Skeletal muscle satellite cell (primary cell): ENCODE measurements at regions not wholly inside any gene's neighbourhood (a gene's known extent, or its start where the extent isn't known, plus 50 kb on each side); places are given as distances from the start of the nearest gene placed in this dataset.

Experiments
- H3K27me3 ChIP-seq: 2 replicates; pipeline ENCODE4 v1.7.0; 2013; ENCODE audit warnings: low read length; ENCODE audit not compliant: control insufficient read depth, insufficient read depth
- H3K36me3 ChIP-seq: 2 replicates; pipeline ENCODE4 v1.7.0; 2013; ENCODE audit warnings: mild to moderate bottlenecking, control low read depth, low read length; ENCODE audit not compliant: insufficient read depth
- H3K4me1 ChIP-seq: 2 replicates; pipeline ENCODE4 v1.7.0; 2013; ENCODE audit warnings: low read length; ENCODE audit not compliant: control insufficient read depth, insufficient read depth
- H3K4me2 ChIP-seq: 2 replicates; pipeline ENCODE4 v1.7.0; 2013; ENCODE audit warnings: mild to moderate bottlenecking, low read length
- H3K4me3 ChIP-seq: 2 replicates; pipeline ENCODE4 v1.7.0; 2013; ENCODE audit warnings: low read length
- H3K9ac ChIP-seq: 2 replicates; pipeline ENCODE4 v1.7.0; 2013; ENCODE audit warnings: mild to moderate bottlenecking, low read depth, low read length, moderate library complexity
- H3K9me3 ChIP-seq: replicated peaks from 2 replicates; pipeline ENCODE4 v1.7.0; 2013; ENCODE audit warnings: mild to moderate bottlenecking, control low read depth, low read length

GRCh38 chr10:130547368-130547767 is 411.2 kb downstream of the GLRX3 start:
- Histone ChIP-seq H3K9ac (no peak overlapping the region), H3K36me3 (no peaks in the 10 kb centered on the region), H3K27me3 (no peaks in the 10 kb centered on the region), H3K4me3 (no peak overlapping the region), H3K9me3 (peaks cover 25% of the 10 kb centered on the region), H3K4me1 (no peaks in the 10 kb centered on the region), H3K4me2 (no peak overlapping the region)

- peaks cover 20% of the 10 kb centered on the region for H3K9me3 ChIP-seq
- H3K36me3 ChIP-seq: no peaks in the 10 kb centered on the region
- no peak overlapping the region for H3K9ac ChIP-seq
- H3K4me2 ChIP-seq: no peak overlapping the region
- no peaks in the 10 kb centered on the region for H3K27me3 ChIP-seq
- H3K4me3 ChIP-seq: no peak overlapping the region
- H3K4me1 ChIP-seq: no peaks in the 10 kb centered on the region
Measured at GRCh38 chr10:130550952-130551674, 414.9 kb downstream of the GLRX3 start.

- Histone ChIP-seq H3K4me1 (no peaks in the 10 kb centered on the region), H3K27me3 (no peaks in the 10 kb centered on the region), H3K9me3 (peaks cover 21% of the 10 kb centered on the region), H3K36me3 (no peaks in the 10 kb centered on the region), H3K4me3 (no peak overlapping the region), H3K4me2 (no peak overlapping the region), H3K9ac (no peak overlapping the region)
Measured at GRCh38 chr10:130551676-130552075, 415.5 kb downstream of the GLRX3 start.

DNA sequence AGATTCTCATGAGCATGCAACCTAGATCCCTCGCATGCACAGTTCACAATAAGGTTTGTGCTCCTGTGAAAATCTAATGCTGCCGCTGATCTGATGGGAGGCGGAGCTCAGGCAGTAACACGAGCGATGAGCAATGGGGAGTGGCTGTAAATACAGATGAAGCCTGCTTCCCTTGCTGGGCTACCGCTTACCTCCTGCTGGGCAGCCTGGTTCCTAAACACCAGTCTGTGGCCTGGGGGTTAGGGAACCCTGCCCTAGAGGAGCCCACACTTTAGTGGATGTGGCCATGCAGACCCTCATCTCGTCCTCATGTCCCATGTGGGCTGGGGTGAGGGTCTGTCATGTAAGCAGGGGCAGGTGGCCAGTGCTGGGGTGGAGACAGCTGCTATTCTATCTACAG is 417.6 kb downstream of the GLRX3 start:
- Histone ChIP-seq H3K4me1 (no peaks in the 10 kb centered on the region), H3K9ac (no peak overlapping the region), H3K27me3 (no peaks in the 10 kb centered on the region), H3K36me3 (no peaks in the 10 kb centered on the region), H3K4me3 (no peak overlapping the region), H3K9me3 (peaks cover 17% of the 10 kb centered on the region), H3K4me2 (no peak overlapping the region)

DNA sequence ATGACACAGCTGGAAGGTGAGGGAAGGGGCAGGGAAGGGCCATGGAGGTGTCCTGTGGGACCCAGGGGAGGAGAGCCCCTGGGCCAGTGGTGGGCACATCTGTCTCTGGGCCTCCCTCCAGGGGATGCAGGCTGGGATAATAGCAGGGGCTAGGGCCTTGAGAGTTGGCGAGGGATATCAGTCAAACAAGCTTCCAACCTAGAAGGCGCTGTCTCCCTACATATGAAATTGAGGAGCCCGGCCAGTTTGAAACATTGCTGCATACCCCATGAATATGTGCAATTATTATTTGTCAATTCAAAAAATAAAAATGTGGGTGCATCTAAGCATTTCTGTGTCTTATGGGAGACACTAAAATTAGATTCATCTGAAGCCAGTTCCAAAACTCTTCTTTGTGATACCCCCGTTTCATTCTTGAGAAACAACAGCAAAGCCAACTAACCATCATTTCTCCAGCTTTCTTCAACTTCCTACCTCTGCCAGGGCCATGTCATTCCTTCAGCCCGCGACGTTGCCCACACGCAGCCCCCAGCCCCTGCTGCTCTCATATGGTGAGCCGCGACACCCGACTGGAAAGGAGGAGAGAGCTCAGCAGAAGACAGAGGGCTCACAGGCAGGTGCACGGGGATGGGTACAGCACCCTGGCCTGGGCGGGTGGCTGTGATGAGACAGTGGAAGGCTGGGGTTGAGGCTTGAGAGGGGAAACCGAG is 418.7 kb downstream of the GLRX3 start:
- H3K4me1 ChIP-seq: no peaks in the 10 kb centered on the region
- peaks cover 14% of the 10 kb centered on the region for H3K9me3 ChIP-seq
- no peaks in the 10 kb centered on the region for H3K36me3 ChIP-seq
- H3K4me2 ChIP-seq: no peak overlapping the region
- H3K9ac ChIP-seq: no peak overlapping the region
- H3K27me3 ChIP-seq: no peaks in the 10 kb centered on the region
- H3K4me3 ChIP-seq: no peak overlapping the region

- peaks cover 18% of the 10 kb centered on the region for H3K9me3 ChIP-seq
- H3K27me3 ChIP-seq: no peaks in the 10 kb centered on the region
- no peaks in the 10 kb centered on the region for H3K4me1 ChIP-seq
- H3K9ac ChIP-seq: no peak overlapping the region
- no peak overlapping the region for H3K4me3 ChIP-seq
- H3K36me3 ChIP-seq: no peaks in the 10 kb centered on the region
- no peak overlapping the region for H3K4me2 ChIP-seq
Measured at GRCh38 chr10:130555411-130555750, 419.2 kb downstream of the GLRX3 start.

DNA sequence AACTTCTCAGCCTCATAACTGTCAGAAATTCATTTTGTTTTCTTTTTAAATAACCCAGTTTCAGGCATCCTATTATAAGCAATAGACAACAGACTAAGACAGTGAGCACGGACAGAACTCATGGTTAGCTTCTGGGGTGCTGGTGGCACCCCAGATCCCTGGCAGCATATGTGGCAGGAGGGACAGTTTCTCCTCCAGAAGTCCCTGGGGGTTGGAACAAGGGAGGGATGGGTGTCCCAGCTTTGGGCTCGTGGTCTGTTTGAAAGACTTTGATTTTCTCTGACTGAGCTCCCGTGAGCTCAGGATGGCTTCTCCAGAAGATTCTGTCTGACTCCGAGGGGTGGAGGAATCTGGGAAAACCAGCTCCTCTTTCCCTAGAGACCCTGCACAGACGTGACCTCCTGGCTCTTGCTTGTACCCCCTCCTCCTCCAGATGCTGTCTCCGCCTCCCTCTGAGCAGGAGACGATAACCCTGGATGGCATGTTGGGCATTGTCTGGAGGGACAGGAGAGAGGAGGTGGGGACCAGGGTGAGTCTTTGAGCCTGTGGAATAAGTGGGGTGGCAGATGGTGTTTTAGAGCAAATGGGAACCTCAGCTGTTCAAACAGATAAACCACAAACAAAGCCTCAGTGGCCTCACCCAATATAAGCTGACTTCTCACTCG is 421.1 kb downstream of the GLRX3 start:
- Histone ChIP-seq H3K4me1 (no peaks in the 10 kb centered on the region), H3K4me2 (no peak overlapping the region), H3K9ac (no peak overlapping the region), H3K27me3 (no peaks in the 10 kb centered on the region), H3K4me3 (no peak overlapping the region), H3K9me3 (peaks cover 17% of the 10 kb centered on the region), H3K36me3 (no peaks in the 10 kb centered on the region)

GRCh38 chr10:130558746-130559546 is 422.8 kb downstream of the GLRX3 start:
- no peak overlapping the region for H3K4me3 ChIP-seq

DNA sequence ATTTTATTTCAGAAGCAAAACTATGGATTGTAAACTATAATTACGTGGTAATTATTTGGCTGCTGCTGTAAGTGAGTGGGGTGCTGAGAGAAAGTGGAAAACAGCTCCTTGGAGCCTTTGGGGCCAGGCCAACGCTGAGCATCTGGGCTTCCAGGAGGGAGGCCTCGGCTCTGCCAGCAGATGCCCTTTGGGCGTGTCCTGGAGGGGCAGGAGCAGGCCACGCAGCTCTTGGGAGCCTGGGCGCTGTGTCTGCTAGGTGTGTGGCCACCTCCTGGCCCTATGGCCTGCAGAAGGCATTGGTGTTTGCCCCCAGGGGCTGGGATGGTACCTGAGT is 423.3 kb downstream of the GLRX3 start:
- no peaks in the 10 kb centered on the region for H3K36me3 ChIP-seq
- H3K4me1 ChIP-seq: no peaks in the 10 kb centered on the region
- H3K4me2 ChIP-seq: no peak overlapping the region
- no peak overlapping the region for H3K9ac ChIP-seq
- H3K4me3 ChIP-seq: no peak overlapping the region
- H3K9me3 ChIP-seq: peaks cover 18% of the 10 kb centered on the region
- no peaks in the 10 kb centered on the region for H3K27me3 ChIP-seq

More at GRCh38 chr10:130558746-130559546, 422.8 kb downstream of the GLRX3 start:
- H3K9me3 ChIP-seq: peaks cover 15% of the 10 kb centered on the region
- no peaks in the 10 kb centered on the region for H3K4me1 ChIP-seq
- H3K9ac ChIP-seq: no peak overlapping the region
- no peaks in the 10 kb centered on the region for H3K36me3 ChIP-seq
- H3K4me2 ChIP-seq: no peak overlapping the region
- H3K27me3 ChIP-seq: no peaks in the 10 kb centered on the region

GRCh38 chr10:130560116-130560515 is 423.9 kb downstream of the GLRX3 start:
- Histone ChIP-seq H3K9me3 (peaks cover 18% of the 10 kb centered on the region), H3K36me3 (no peaks in the 10 kb centered on the region), H3K27me3 (no peaks in the 10 kb centered on the region), H3K4me1 (no peaks in the 10 kb centered on the region), H3K9ac (no peak overlapping the region), H3K4me2 (no peak overlapping the region), H3K4me3 (no peak overlapping the region)

- Histone ChIP-seq H3K4me1 (no peaks in the 10 kb centered on the region), H3K9me3 (peaks cover 18% of the 10 kb centered on the region), H3K36me3 (no peaks in the 10 kb centered on the region), H3K4me2 (no peak overlapping the region), H3K4me3 (no peak overlapping the region), H3K27me3 (no peaks in the 10 kb centered on the region), H3K9ac (no peak overlapping the region)
Measured at GRCh38 chr10:130560573-130560972, 424.4 kb downstream of the GLRX3 start.
